AG09309 (cell line): ENCODE measurements at regions not wholly inside any gene's neighbourhood (a gene's known extent, or its start where the extent isn't known, plus 50 kb on each side); places are given as distances from the start of the nearest gene placed in this dataset.

Experiments used
- DNase-seq: peaks from one replicate; pipeline ENCODE4 v3.0.0-alpha.2; 2010; ENCODE audit warnings: low read depth
- H3K4me3 ChIP-seq: 2 replicates; pipeline ENCODE4 v1.5.1; 2011; ENCODE audit warnings: mild to moderate bottlenecking, low read depth, low read length, moderate library complexity; ENCODE audit not compliant: control insufficient read depth
- TF ChIP-seq, protein P1 (sequence below): IDR thresholded peaks from 2 replicates; pipeline ENCODE4 v1.5.1; 2011; ENCODE audit warnings: mild to moderate bottlenecking, low read depth, low read length, inconsistent platforms; ENCODE audit not compliant: insufficient read depth, control insufficient read depth; ENCODE audit errors: missing control alignments

GRCh38 chr2:22993250-22993649 lies 391.7 kb upstream of the KLHL29 start:
- no peak overlapping the region for H3K4me3 ChIP-seq
- TF ChIP-seq, protein P1, sequence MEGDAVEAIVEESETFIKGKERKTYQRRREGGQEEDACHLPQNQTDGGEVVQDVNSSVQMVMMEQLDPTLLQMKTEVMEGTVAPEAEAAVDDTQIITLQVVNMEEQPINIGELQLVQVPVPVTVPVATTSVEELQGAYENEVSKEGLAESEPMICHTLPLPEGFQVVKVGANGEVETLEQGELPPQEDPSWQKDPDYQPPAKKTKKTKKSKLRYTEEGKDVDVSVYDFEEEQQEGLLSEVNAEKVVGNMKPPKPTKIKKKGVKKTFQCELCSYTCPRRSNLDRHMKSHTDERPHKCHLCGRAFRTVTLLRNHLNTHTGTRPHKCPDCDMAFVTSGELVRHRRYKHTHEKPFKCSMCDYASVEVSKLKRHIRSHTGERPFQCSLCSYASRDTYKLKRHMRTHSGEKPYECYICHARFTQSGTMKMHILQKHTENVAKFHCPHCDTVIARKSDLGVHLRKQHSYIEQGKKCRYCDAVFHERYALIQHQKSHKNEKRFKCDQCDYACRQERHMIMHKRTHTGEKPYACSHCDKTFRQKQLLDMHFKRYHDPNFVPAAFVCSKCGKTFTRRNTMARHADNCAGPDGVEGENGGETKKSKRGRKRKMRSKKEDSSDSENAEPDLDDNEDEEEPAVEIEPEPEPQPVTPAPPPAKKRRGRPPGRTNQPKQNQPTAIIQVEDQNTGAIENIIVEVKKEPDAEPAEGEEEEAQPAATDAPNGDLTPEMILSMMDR: no peak
- no peak for DNase-seq

- no peak for DNase-seq
- H3K4me3 ChIP-seq: no peak overlapping the region
- TF ChIP-seq, protein P1: no peak
Measured at GRCh38 chr2:22995576-22995975, 389.4 kb upstream of the KLHL29 start.

- TF ChIP-seq, protein P1: no peak
Measured at GRCh38 chr2:22996911-22997310, 388.1 kb upstream of the KLHL29 start.

DNA sequence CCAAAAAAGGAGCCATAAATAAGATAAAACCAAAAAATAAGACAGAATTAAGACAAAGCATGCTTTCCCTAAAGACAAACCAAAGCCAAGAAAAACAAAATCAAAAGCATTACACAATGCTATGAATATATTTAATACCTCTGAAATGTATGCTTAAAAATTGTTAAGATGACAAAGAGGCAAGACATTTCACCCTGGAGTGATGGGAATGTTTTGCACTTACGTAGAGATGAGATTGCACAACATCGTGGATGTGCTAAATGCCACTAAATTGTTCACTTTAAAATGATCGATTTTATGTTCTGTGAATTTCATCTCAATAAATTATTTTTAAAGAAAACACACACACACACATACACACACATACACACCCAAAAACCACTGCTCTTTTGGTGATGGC lies 386.6 kb upstream of the KLHL29 start:
- no peak overlapping the region for H3K4me3 ChIP-seq
- TF ChIP-seq, protein P1: no peak
- no peak for DNase-seq

More at GRCh38 chr2:22996911-22997310, 388.1 kb upstream of the KLHL29 start:
- H3K4me3 ChIP-seq: no peak overlapping the region
- no peak for DNase-seq

- DNase-seq: no peak
- H3K4me3 ChIP-seq: no peak overlapping the region
- TF ChIP-seq, protein P1: no peak
Measured at GRCh38 chr2:22999951-23000350, 385.0 kb upstream of the KLHL29 start.

GRCh38 chr2:23002234-23002633 lies 382.7 kb upstream of the KLHL29 start:
- no peak for DNase-seq
- TF ChIP-seq, protein P1: no peak
- H3K4me3 ChIP-seq: no peak overlapping the region

GRCh38 chr2:23005469-23005868 lies 379.5 kb upstream of the KLHL29 start:
- TF ChIP-seq, protein P1: no peak
- no peak overlapping the region for H3K4me3 ChIP-seq
- DNase-seq: no peak
